NCI-H748 treated with DMSO at 0.1 percent for 48 hours (cell line): ENCODE measurements at regions not wholly inside any gene's neighbourhood (a gene's known extent, or its start where the extent isn't known, plus 50 kb on each side); places are given as distances from the start of the nearest gene placed in this dataset.
"Not testable (repeated sequence)": the region's sequence is repeated elsewhere in the genome, so short reads cannot be mapped to it uniquely, and the experiment has no call there.

Experiments used
- DNase-seq: peaks from one replicate; lab custom pipeline; 2025; lab: John Stamatoyannopoulos, UW

- no peak for DNase-seq
Observed at GRCh38 chr18:73535990-73536389, 611.6 kb downstream of the FBXO15 start.

DNA sequence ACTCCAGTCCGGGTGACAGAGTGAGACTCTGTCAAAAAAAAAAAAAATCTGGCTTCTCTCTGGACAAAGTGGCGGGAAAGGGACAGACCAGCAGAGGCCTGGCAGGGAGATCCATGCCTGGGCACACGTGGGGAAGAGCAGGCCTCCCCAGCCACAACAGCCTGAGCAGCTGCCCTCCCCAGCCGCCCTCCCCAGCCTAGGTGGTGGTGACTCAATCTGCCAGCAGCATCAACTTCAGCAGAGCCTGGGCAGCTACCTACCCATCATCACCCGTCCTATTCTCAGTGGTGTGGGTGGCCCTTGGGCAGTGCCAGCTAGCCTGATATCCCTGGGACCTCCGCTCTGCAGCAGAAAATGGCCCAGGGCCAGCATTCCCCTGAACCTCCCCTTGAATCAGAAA lies 612.4 kb downstream of the FBXO15 start:
- DNase-seq = no peak

- DNase-seq = no peak
Observed at GRCh38 chr18:73531601-73532000, 616.0 kb downstream of the FBXO15 start.

DNA sequence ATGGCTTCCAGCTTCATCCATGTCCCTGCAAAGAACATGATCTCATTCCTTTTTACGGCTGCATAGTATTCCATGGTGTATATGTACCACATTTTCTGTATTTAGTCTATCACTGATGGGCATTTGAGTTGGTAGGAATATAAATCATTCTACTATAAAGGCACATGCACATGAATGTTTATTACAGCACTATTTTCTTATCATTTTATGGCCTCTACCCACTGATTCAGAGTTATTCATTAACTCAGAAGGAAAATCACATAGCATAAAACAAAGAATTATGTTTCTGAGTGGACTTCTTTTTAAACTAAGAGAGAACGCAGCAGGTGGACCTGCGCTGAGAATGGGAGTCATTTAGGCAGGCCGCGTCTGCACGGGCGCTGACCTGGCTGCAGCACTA lies 619.6 kb downstream of the FBXO15 start:
- DNase-seq = no peak

- DNase-seq = no peak
Observed at GRCh38 chr18:73520229-73520628, 627.4 kb downstream of the FBXO15 start.

DNA sequence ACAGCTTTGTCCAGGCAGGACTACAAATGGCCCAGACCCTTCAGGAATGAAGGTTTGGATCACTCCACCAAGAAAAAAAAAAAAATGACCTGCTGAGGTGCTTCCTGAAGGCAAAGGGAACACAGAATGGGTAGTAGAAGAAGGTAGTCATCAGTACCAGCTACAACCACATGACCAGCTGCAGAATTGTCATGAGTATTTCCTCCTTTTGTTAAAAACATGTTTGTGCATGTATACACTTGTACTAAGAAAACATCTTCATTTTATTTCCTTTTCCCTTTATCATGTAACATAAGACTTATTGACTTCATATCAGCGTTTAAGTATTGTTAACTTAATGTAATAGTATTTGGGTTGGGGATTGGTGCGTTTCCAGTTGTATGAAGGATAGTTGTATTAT lies 631.6 kb downstream of the FBXO15 start:
- DNase-seq = not testable (repeated sequence)

GRCh38 chr18:73514449-73514848 lies 633.2 kb downstream of the FBXO15 start:
- DNase-seq = no peak

GRCh38 chr18:73511771-73512503 lies 635.7 kb downstream of the FBXO15 start:
- DNase-seq = peak; percentile 69

- DNase-seq = no peak
Observed at GRCh38 chr18:73509460-73509859, 638.2 kb downstream of the FBXO15 start.

DNA sequence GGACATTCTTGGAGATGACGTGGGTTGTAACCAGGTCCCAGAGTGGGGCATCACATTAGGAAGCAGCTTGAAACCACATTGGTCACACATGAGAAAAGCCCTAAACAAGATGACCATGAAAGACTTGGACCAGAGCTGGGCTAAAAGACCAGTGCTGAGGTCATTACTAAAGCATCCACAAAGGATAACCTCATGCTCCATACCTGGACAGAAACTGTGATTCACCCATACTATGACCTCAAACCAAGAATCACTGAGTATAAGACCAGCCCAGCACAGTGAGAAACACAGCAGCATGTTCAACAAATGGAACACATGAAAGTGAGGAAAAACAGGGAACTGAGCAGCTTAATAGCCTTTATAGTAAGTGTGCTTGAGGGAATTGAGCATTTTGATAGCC lies 635.5 kb upstream of the NETO1 start:
- no peak for DNase-seq

- DNase-seq = no peak
Observed at GRCh38 chr18:73487966-73488365, 620.2 kb upstream of the NETO1 start.

GRCh38 chr18:73485166-73485565 lies 617.4 kb upstream of the NETO1 start:
- no peak for DNase-seq

DNA sequence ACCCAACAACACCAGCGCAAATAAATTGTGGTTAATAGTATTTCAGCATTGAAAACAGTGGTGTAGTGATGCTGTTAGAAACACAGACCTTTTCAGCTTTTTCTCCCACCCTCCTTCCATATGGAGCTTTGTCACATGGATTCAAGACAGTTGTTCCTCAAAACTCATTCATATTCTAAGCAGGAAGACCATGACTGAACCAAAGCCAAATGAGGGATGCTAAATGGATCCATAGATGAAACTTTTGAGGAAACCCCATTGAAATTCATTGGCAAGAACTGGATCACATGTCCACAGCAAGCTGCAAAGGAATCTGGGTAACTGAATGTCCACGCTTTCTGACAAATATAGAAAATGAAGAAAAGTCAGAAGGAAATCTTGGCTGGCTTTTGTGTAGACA lies 615.1 kb upstream of the NETO1 start:
- no peak for DNase-seq

- DNase-seq = no peak
Observed at GRCh38 chr18:73479477-73479876, 611.7 kb upstream of the NETO1 start.

- no peak for DNase-seq
Observed at GRCh38 chr18:73478191-73478590, 610.4 kb upstream of the NETO1 start.

- no peak for DNase-seq
Observed at GRCh38 chr18:73476031-73476430, 608.2 kb upstream of the NETO1 start.

DNA sequence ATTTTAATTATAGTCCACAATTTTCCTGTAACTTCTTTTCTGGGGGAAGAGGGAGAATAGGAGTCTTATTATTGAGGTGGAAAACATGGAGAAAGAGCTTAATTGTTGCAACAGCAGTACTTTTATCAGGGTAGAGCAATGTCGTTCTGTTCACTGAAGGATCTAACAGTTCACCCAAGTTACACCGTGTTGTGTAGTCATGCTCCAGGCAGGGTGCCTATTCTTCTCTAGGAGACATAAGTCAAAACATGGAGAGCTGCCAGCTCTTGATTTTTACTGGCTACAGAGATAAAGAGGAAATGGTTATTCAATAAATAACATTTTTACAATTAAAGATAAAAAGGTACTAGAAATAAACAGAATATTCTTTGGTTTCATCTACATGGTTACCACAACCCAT lies 594.3 kb upstream of the NETO1 start:
- no peak for DNase-seq

DNA sequence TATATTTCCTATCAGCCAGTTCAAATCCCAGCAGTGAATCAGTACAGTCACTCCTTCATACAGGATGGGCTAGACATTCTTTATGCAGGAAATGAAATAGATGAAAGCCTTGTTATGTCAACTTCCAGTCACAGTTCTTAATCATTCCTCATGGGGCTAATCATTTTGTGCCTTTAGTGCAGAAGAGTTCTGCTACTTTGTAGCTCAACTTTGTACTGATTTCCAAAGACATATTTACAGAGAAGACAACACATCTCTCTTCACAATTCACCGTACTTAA lies 593.9 kb upstream of the NETO1 start:
- DNase-seq = no peak

GRCh38 chr18:73461038-73461779 lies 593.4 kb upstream of the NETO1 start:
- no peak for DNase-seq

- no peak for DNase-seq
Observed at GRCh38 chr18:73458186-73458964, 590.6 kb upstream of the NETO1 start.

- DNase-seq = no peak
Observed at GRCh38 chr18:73456643-73457042, 588.9 kb upstream of the NETO1 start.

- DNase-seq = no peak
Observed at GRCh38 chr18:73452866-73453265, 585.1 kb upstream of the NETO1 start.

GRCh38 chr18:73446502-73446901 lies 578.7 kb upstream of the NETO1 start:
- no peak for DNase-seq
